Adrenal gland (tissue), 5 donors: ENCODE measurements at regions not wholly inside any gene's neighbourhood (a gene's known extent, or its start where the extent isn't known, plus 50 kb on each side); places are given as distances from the start of the nearest gene placed in this dataset.
"Not testable (repeated sequence)": the region's sequence is repeated elsewhere in the genome, so short reads cannot be mapped to it uniquely, and the experiment has no call there.

Experiments
- CTCF ChIP-seq, 6 experiments: fragments of 450-650 bp in 4 of 6; fragments of 200-600 bp in 2 of 6; sonication (generic) in 1 of 6; IDR thresholded peaks; 1 replicate in 5 of 6; 2 replicates in 1 of 6; pipeline versions ENCODE4 v1.5.1 to v1.8.0; 2016 to 2021; ENCODE audit warnings: antibody characterized with exemption in 6 of 6, mild to moderate bottlenecking in 2 of 6, moderate library complexity in 1 of 6
- POLR2A ChIP-seq, 2 donors: fragments of 450-650 bp; IDR thresholded peaks; one replicate each; pipeline ENCODE4 v1.6.1; 2017; ENCODE audit warnings: antibody characterized with exemption in 2 of 2, mild to moderate bottlenecking in 2 of 2, moderate library complexity in 1 of 2
- donor health status: DM: no; HTN: no; CAD: no.

- TF ChIP-seq CTCF, POLR2A (IDR thresholded peaks at IDR 0.05): not testable (repeated sequence)
Measured at GRCh38 chr3:5054579-5054978, 67.5 kb upstream of the ARL8B start.
